Ovary (tissue), 7 donors: ENCODE measurements at regions not wholly inside any gene's neighbourhood (a gene's known extent, or its start where the extent isn't known, plus 50 kb on each side); places are given as distances from the start of the nearest gene placed in this dataset.

Experiments used
- DNase-seq, 5 donors: peaks; one replicate each; pipeline ENCODE4 v3.0.0-alpha.2; 2019 to 2020
- H3K27ac ChIP-seq, 2 donors: fragments of 200-600 bp; one replicate each; pipeline versions ENCODE4 v1.5.1 to v1.8.0; 2019 to 2022
- H3K27me3 ChIP-seq: fragments of 200-600 bp; one replicate; pipeline ENCODE4 v1.8.0; 2022
- H3K36me3 ChIP-seq: fragments of 200-600 bp; sonication (generic); one replicate; pipeline ENCODE4 v1.5.1; 2019
- H3K4me1 ChIP-seq: one replicate; pipeline ENCODE4 v1.8.1; 2013; ENCODE audit warnings: mild to moderate bottlenecking, moderate library complexity; ENCODE audit not compliant: insufficient read depth
- H3K4me3 ChIP-seq: fragments of 200-600 bp; sonication (generic); one replicate; pipeline ENCODE4 v1.5.1; 2017
- H3K9me3 ChIP-seq, 2 donors: fragments of 200-600 bp in 1 of 2; sonication (generic) in 1 of 2; one replicate each; pipeline versions ENCODE4 v1.5.1 to v1.8.1; 2013 to 2019; ENCODE audit warnings: mild to moderate bottlenecking in 1 of 2, moderate library complexity in 1 of 2
- CTCF ChIP-seq, 3 donors: fragments of 450-650 bp in 2 of 3; fragments of 200-600 bp in 1 of 3; IDR thresholded peaks; one replicate each; pipeline versions ENCODE4 v1.5.1 to v1.8.0; 2016 to 2022; ENCODE audit warnings: antibody characterized with exemption in 3 of 3, mild to moderate bottlenecking in 1 of 3
- EP300 ChIP-seq: sonication (generic); formaldehyde crosslinking; IDR thresholded peaks from one replicate; pipeline ENCODE4 v1.6.1; 2017; ENCODE audit warnings: antibody characterized with exemption
- POLR2A ChIP-seq: fragments of 450-650 bp; IDR thresholded peaks from one replicate; pipeline ENCODE4 v1.6.1; 2017; ENCODE audit warnings: antibody characterized with exemption, mild to moderate bottlenecking, moderate library complexity
- WGBS, 3 donors: extraction: QIAGEN DNeasy Blood & Tissue Kit in 1 of 3; methylation state at CpG; one replicate each; pipeline versions ENCODE4 v1.1.5 to v1.1.7; 2013 to 2017; 5-methylcytosine and 5-hydroxymethylcytosine counted together
- intact Hi-C, 4 donors: fragments of 100-400 bp; cut with DNase I; formaldehyde crosslinking; loops; one replicate each; pipeline versions ENCODE4 v1.11.0 to v1.15.1; 2022 to 2023
- donor health status: DM: no; HTN: no; CAD: no; lungs with moderate emphysema.
- donor health status: DM: no; HTN: no; CAD: no.
- donor health status: Bipolar disorder and iron deficiency.
- donor health status: DM: no; HTN: no; CAD: no.
- donor health status: DM: yes; HTN: yes; CAD: no.

GRCh38 chr6:104623052-104623690 is 236.5 kb downstream of the HACE1 start:
- Histone ChIP-seq H3K4me3 (no peak overlapping the region), H3K27me3 (no peaks in the 10 kb centered on the region), H3K4me1 (no peaks in the 10 kb centered on the region), H3K9me3 (no peaks in the 10 kb centered on the region), H3K27ac (no peak overlapping the region), H3K36me3 (no peaks in the 10 kb centered on the region)
- no peak for DNase-seq
- intact Hi-C loops, result no loop called here
- TF ChIP-seq CTCF (IDR thresholded peaks at IDR 0.05) (no peak), EP300 (no peak), POLR2A (no peak)
- 42 to 51% (median 44%) methylated on average over 9 of the region's 9 CpGs for WGBS, 3 donors

- Histone ChIP-seq H3K4me1 (peaks cover 1% of the 10 kb centered on the region), H3K4me3 (no peak overlapping the region), H3K36me3 (no peaks in the 10 kb centered on the region), H3K27me3 (no peaks in the 10 kb centered on the region), H3K9me3 (no peaks in the 10 kb centered on the region), H3K27ac (no peak overlapping the region)
- intact Hi-C loops, result no loop called here
- no peak for TF ChIP-seq CTCF (IDR thresholded peaks at IDR 0.05)
- TF ChIP-seq EP300, result no peak
- TF ChIP-seq POLR2A, result no peak
- WGBS, 3 donors, result 91 to 92% (median 92%) methylated on average over 2 of the region's 2 CpGs
- DNase-seq, result no peak
Measured at GRCh38 chr6:104621396-104621795, 238.3 kb downstream of the HACE1 start.

GRCh38 chr6:104617591-104617990 is 242.1 kb downstream of the HACE1 start:
- Histone ChIP-seq H3K27me3 (no peaks in the 10 kb centered on the region), H3K4me1 (peaks cover 1% of the 10 kb centered on the region), H3K36me3 (no peaks in the 10 kb centered on the region), H3K27ac (no peak overlapping the region), H3K4me3 (no peak overlapping the region), H3K9me3 (no peaks in the 10 kb centered on the region)
- 7 to 11% (median 7%) methylated on average over 4 of the region's 4 CpGs for WGBS, 3 donors
- no peak for DNase-seq
- intact Hi-C loops, result no loop called here
- TF ChIP-seq POLR2A (no peak), CTCF (IDR thresholded peaks at IDR 0.05) (no peak), EP300 (no peak)

- intact Hi-C loops, result no loop called here
- TF ChIP-seq CTCF (IDR thresholded peaks at IDR 0.05) (no peak), POLR2A (no peak), EP300 (no peak)
- 90 to 100% (median 100%) methylated on average over 1 of the region's 1 CpG for WGBS, 3 donors
- no peak overlapping the region for H3K4me3 ChIP-seq
- H3K4me1 ChIP-seq, result peaks cover 1% of the 10 kb centered on the region
- H3K27ac ChIP-seq, result no peak overlapping the region
- no peaks in the 10 kb centered on the region for H3K27me3 ChIP-seq
- H3K36me3 ChIP-seq, result no peaks in the 10 kb centered on the region
- H3K9me3 ChIP-seq, result no peaks in the 10 kb centered on the region
- no peak for DNase-seq
Measured at GRCh38 chr6:104614394-104614793, 245.3 kb downstream of the HACE1 start.
